ENCODE measurements at regions not wholly inside any gene's neighbourhood (a gene's known extent, or its start where the extent isn't known, plus 50 kb on each side); places are given as distances from the start of the nearest gene placed in this dataset.
A peak's percentile ranks its signal among the peaks of the same experiment; 100 is the strongest.

GRCh38 chr11:91947215-91947820, 277.3 kb upstream of the FAT3 start:
- DNase-seq: peak; percentile 17

DNA sequence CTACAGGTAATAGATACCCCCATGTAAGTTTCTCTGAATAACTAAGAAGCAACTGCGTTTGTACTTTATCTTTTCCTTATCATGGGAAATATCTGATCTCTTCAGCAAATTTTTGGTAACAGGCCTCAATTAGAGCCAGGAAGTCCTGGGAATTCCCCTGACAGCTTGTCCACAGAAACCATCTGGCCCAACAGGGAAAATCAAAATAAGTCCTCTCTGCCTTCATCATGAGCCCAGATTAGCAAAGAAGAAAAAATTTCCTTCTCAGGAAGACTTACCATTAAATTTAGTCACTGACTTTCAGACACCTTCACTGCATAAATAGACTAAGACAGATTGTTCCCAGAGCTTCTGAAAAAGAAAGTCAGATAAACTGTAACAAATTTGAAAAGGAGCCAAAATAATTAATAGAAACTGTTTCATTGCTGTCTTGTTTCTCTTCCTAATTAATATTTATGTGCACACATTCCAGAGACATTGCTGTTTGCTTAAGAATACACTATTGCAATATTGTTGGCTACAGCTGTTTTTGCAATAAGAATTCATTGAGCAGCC, 278.1 kb upstream of the FAT3 start:
- DNase-seq: no peak

GRCh38 chr11:91935120-91935519, 289.5 kb upstream of the FAT3 start:
- no peak for DNase-seq

DNA sequence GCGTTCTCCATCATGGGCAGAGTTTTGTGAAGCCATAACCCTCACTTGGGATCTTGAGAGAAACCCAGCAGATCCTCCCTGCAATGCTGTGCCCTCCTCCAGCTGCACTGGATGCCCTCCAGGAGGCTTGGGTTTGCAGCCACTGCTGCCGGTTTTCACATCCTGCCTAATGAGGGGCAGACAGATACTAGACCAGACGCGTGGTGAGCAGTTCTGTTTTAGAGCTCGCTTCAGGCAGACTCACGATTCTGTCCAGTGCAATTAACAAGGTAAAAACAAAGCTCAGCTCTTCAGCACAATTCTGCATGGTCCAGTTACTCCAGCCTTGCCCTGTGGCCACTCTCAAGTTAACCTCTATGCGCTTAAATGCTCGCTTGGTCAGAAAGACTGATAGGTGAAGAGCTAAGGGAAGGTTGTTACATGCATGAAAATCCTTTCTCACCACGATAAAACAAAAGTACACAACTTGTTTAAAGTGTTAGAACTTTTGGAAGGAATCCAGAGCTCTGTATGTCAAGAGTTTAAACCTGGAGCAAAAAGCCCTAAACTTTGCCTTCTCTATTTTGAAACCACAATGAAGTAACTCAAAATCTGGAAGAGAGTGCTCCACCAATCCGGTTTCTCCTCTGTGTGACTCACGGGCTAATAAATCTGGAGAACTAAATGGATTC, 292.3 kb upstream of the FAT3 start:
- peak; percentile 82 for DNase-seq

DNA sequence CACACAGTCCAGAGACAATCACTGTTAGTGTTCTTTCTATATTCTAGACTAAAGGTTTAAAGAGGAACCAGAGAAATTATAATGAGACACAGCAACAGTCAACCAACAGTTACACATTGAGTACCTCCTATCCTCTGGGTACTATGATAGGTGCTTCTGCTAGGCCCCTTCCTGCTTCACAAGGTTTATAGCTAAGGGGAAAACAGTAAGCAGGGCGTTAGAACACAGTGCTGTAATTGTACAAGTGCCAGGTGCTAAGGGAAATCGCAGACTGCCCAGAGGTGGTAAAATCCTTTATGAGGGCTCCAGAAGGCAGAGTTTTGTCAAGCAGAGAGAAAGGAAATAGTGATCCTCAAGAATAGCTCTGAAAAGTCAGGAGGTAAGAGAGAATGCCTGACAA, 297.2 kb upstream of the FAT3 start:
- DNase-seq: no peak

DNA sequence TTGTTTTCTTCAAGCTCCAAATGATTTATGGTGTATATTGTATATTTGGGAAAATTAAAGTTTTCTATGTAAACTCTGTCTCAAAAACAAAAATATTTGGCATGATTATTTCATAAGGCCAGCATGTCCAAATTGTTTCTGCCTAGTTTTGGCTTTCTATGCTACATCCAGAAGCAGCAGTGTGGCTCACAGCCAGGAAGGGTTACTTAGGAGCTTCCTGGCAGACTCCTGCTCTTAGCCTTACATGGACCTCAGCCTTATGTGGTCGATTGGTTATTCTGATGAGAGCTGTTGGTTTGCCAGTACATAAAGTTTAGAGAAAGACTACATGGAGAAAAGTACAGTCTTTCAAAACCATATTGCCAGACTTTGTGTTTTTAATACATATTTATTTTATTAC, 297.7 kb upstream of the FAT3 start:
- no peak for DNase-seq

DNA sequence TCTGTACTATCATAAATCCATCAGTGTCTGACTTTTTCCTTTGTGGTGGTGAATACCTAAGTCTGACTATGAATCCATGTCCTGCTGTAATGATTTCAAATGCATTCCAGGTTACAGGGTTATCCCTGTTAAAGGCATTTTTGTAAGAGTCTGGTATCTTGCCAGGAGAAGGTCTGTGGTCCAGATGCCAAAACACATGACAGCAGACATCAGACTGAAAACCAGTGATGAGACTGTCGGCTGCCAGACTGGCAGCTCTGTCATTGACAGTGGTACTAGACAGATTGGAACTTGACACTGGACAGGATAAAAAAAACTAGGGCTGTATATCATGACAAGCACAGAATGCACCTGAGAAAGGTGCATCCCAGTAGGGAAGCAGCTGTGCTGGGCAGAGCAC, 301.8 kb upstream of the FAT3 start:
- no peak for DNase-seq

GRCh38 chr11:91921974-91922373, 302.6 kb upstream of the FAT3 start:
- DNase-seq: no peak

DNA sequence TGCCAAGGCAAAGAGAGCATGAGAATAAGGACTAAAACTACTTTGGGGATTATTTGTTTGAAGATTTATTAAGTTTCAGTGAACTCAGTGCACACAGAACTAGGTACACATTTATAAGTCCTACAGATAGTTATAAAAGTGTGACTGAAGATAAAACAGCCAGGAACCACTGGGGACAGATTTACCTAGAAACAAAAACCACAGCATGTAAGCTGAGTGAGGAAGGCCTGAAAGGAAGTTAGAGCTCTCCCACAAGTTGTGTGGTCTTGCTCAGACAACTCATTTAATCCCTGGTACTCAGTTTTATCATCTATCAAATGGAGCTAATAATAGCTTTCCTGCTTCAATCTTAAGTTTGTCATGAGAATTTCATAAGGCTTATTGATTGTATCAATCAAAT, 311.2 kb upstream of the FAT3 start:
- no peak for DNase-seq

DNA sequence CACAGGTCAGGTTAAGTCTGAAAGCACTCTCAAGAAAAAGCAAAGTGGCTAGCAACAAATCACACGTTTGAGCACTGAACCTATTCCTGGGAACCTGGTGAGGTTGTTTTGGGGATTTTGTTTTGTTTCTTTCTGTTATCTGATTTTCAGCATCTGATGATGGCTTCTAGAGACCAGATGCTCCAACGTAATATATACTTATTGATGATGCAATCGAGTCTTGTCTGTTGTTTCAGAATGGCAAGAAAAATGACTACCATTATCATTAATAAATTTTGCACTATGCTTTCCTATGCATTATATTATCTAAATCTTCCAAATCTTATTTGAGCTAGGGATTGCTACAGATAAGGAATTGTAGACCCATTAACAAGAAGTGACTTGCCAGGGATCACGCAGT, 312.3 kb upstream of the FAT3 start:
- DNase-seq: no peak

DNA sequence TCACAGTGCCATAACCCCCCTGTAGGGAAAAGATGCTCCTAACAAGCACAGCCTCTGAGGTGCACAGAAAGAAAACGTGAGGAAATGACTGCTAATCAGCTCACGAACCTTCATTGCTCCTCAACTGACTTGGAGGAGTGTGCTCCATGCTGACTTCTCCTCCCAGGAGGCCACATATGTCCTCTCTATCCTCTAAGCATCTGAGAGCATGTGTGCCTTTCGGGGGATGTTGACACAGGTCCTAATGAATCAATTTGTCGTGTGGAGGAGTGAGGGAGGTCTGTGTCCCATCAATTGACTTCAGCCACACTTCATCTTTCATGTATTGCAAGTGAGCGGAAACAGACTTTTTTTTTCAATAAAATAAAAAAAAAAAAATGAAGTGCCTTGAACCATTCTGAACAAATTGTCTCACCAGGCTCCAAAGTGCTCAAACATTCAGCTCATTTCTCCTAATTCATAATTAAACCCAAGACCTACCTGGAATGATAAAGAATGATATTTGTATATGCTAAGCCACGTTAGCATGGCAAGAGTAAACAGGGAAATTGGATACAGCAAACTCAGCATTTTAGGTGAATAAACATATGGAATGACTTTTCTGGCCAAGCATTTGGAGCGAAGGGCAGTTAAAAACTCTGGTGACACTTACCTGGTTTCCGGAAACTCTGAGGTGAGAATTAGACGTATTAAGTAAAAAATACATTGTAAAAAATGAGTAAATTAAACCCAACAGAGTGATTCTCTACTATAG, 317.6 kb upstream of the FAT3 start:
- no peak for DNase-seq

- no peak for DNase-seq
Measured at GRCh38 chr11:91904792-91905785, 319.5 kb upstream of the FAT3 start.

GRCh38 chr11:91902312-91902711, 322.3 kb upstream of the FAT3 start:
- DNase-seq: no peak

GRCh38 chr11:91880660-91881059, 344.0 kb upstream of the FAT3 start:
- no peak for DNase-seq

DNA sequence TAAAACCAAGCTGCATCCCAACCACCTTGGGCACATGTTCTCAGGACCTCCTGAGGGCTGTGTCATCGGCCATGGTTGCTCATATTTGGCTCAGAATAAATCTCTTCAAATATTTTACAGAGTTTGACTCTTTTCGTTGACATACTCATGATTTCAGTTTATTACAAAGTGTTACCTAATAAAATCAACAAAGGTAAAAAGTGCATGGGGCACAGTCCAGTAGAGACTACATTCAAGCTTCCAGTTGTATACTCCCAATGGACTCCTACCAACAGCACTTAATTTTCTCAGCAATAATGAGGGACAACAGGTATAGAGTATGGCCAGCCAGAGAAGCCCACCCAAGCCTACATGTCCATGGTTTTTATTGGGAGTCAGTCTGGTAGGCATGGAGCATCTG, 347.9 kb upstream of the FAT3 start:
- DNase-seq: no peak

DNA sequence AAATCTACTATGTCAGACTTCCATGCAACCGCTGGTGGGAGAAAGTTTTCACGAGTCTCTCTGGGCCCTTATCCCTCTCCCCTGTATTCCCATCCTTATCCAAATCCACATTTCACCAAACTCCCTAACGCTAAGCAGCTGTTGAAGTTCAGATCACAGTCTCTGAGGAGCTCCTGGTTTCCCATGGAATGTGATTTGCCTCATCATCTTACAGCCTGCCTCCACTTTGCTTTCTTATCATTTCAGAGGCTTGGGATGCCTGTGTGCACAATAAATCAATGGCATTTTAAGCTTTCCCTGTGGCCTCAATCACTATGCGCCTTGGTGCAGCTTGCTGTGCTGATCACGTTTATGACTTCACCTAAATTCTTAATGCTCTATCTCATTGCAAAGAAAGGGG, 352.4 kb upstream of the FAT3 start:
- DNase-seq: no peak

DNA sequence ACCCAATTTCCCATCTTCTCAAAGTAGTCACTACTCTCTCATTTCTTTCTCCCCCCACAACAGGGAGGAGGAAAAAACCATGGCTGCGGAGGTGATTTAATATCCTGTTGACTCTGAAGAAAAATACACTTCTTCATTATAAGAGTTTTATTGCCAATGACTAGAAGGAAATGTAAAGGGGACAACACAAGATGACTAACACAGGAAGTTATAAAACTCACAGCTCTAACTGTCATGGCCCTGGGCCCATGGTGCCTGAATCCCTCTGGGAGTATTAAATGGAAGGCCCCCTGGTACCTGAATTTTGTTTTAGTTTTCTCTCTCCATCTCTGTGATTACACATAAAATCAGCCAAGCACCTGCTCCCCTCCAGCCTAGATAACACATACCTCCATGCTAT, 352.8 kb upstream of the FAT3 start:
- no peak for DNase-seq

- DNase-seq: no peak
Measured at GRCh38 chr11:91871048-91871447, 353.6 kb upstream of the FAT3 start.

GRCh38 chr11:91869686-91870085, 354.9 kb upstream of the FAT3 start:
- no peak for DNase-seq

DNA sequence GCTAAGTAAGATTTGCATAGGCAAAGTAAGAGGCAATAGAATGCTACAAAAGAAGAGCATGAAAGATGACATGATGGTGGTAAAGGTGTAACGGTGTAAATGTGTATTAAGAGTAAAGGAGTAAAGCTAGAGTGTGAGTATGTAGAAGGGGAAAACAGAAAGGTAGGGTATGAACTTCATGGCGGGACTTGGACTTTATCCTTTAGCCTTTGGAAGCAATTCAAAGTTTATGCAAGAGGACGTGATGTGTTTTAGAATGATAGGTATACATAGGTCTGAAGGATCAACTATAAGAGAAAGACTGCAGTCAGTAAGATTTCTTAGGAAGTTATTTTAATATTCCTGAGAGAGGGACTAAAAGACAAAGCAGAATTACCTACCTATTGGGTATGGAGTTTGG, 358.0 kb upstream of the FAT3 start:
- no peak for DNase-seq

GRCh38 chr11:91860661-91861060, 364.0 kb upstream of the FAT3 start:
- peak; percentile 43 for DNase-seq

DNA sequence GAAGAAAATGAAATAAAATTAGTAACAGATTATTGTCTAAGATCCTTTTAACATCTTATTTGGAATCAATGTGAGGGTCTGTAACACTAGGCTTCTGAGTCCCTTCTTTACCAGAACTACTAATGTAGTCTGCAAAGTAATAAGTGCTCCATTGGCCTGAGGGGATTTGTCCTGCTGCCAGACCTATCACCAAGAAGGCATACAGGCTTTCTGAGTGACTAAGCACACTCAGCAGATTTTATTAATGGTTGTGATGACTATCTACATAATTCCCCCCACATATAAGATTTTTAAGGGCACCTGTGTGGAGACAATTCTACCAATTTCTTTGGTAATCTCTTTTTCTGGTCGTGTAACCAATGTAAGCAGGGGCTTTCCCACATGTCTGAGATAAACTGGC, 365.0 kb upstream of the FAT3 start:
- peak; percentile 29 for DNase-seq

- no peak for DNase-seq
Measured at GRCh38 chr11:91857179-91857578, 367.4 kb upstream of the FAT3 start.
